Right cardiac atrium (tissue), 5 donors: ENCODE measurements at regions not wholly inside any gene's neighbourhood (a gene's known extent, or its start where the extent isn't known, plus 50 kb on each side); places are given as distances from the start of the nearest gene placed in this dataset.

Experiments
- ATAC-seq, 2 donors: fragments of 200-7000 bp; cut with Tn5 transposase; one replicate each; pipeline versions ENCODE4 v1.8.0 to v1.9.1; 2020; ENCODE audit warnings: moderate library complexity in 2 of 2, mild to moderate bottlenecking in 1 of 2
- DNase-seq, 3 donors: peaks; one replicate each; pipeline ENCODE4 v3.0.0-alpha.2; 2020
- H3K27ac ChIP-seq: one replicate; pipeline ENCODE4 v1.5.1; 2013; ENCODE audit warnings: mild to moderate bottlenecking, low read length, control low read depth, moderate library complexity
- H3K27me3 ChIP-seq: one replicate; pipeline ENCODE4 v1.6.1; 2013; ENCODE audit not compliant: control insufficient read depth, insufficient read depth
- H3K4me1 ChIP-seq: one replicate; pipeline ENCODE4 v1.6.1; 2013; ENCODE audit warnings: low read length; ENCODE audit not compliant: control insufficient read depth, insufficient read depth
- H3K4me3 ChIP-seq: one replicate; pipeline ENCODE4 v1.5.1; 2013; ENCODE audit warnings: low read length, control low read depth
- H3K9me3 ChIP-seq: one replicate; pipeline ENCODE4 v1.6.1; 2013; ENCODE audit warnings: low read length; ENCODE audit not compliant: control insufficient read depth
- WGBS: extraction: QIAGEN DNeasy Blood & Tissue Kit; methylation state at CpG from one replicate; pipeline ENCODE4 v1.1.7; 2013; 5-methylcytosine and 5-hydroxymethylcytosine counted together
- intact Hi-C, 4 donors: fragments of 100-400 bp; cut with DNase I; formaldehyde crosslinking; loops; one replicate each; pipeline versions ENCODE4 v1.11.0 to v1.14.0; 2022 to 2023
- donor health status: healthy with polysubstance abuse.
- donor health status: DM: no; HTN: yes; CAD: no.
- donor health status: DM: no; HTN: no; CAD: no.
- donor health status: DM: no; HTN: yes; CAD: no; lungs with severe emphysema.
- donor health status: DM: yes; HTN: yes; CAD: no.

DNA sequence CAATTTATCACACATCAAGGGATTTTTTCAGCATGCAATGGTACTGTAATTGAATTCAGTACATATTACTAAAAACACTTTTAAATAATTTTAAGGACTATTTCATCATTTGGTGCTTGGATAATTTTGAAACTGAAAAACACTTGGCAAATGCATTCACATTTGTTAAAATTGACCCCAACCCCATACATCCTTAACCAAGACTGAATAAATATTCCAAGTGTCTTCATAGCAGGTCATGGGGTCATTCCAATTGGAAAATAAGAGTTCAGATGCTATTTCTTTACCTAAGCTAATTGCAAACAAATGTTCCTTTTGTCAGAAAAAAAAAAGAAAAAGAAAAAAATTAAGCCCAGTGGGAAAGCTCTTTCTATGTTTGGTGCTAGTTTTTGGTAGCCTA is 516.4 kb upstream of the SPRY2 start:
- intact Hi-C loops, result no loop called here
- DNase-seq, result no peak
- Histone ChIP-seq H3K9me3 (no peaks in the 10 kb centered on the region), H3K27ac (no peak overlapping the region), H3K4me3 (no peak overlapping the region), H3K27me3 (no peaks in the 10 kb centered on the region), H3K4me1 (no peaks in the 10 kb centered on the region)
- ATAC-seq, result no peak

GRCh38 chr13:80850771-80851170 is 509.8 kb upstream of the SPRY2 start:
- 72% methylated on average over 2 of the region's 2 CpGs for WGBS
- intact Hi-C loops, result no loop called here
- Histone ChIP-seq H3K4me3 (no peak overlapping the region), H3K9me3 (no peaks in the 10 kb centered on the region), H3K27me3 (no peaks in the 10 kb centered on the region), H3K4me1 (no peaks in the 10 kb centered on the region), H3K27ac (no peak overlapping the region)
- no peak for ATAC-seq
- DNase-seq, result no peak

GRCh38 chr13:80844164-80844563 is 503.2 kb upstream of the SPRY2 start:
- Histone ChIP-seq H3K4me3 (no peak overlapping the region), H3K9me3 (no peaks in the 10 kb centered on the region), H3K27me3 (no peaks in the 10 kb centered on the region), H3K27ac (no peak overlapping the region), H3K4me1 (no peaks in the 10 kb centered on the region)
- DNase-seq, result no peak
- 88% methylated on average over 1 of the region's 1 CpG for WGBS
- no peak for ATAC-seq
- intact Hi-C loops, result no loop called here

GRCh38 chr13:80841414-80841813 is 500.5 kb upstream of the SPRY2 start:
- no peak for ATAC-seq

GRCh38 chr13:80840316-80840976 is 499.5 kb upstream of the SPRY2 start:
- intact Hi-C loops, result no loop called here
- ATAC-seq (peak in 1 of 2 donors; percentile 51), DNase-seq (no peak)
- no peaks in the 10 kb centered on the region for H3K4me1 ChIP-seq
- no peak overlapping the region for H3K27ac ChIP-seq
- H3K9me3 ChIP-seq, result peaks cover 2% of the 10 kb centered on the region
- H3K4me3 ChIP-seq, result no peak overlapping the region
- no peaks in the 10 kb centered on the region for H3K27me3 ChIP-seq
- 40% methylated on average over 7 of the region's 7 CpGs for WGBS

More at GRCh38 chr13:80841414-80841813, 500.5 kb upstream of the SPRY2 start:
- no peak for DNase-seq
- H3K4me1 ChIP-seq, result no peaks in the 10 kb centered on the region
- H3K27ac ChIP-seq, result no peak overlapping the region
- H3K4me3 ChIP-seq, result no peak overlapping the region
- no peaks in the 10 kb centered on the region for H3K27me3 ChIP-seq
- intact Hi-C loops, result no loop called here
- 37% methylated on average over 1 of the region's 1 CpG for WGBS
- H3K9me3 ChIP-seq, result peaks cover 2% of the 10 kb centered on the region

DNA sequence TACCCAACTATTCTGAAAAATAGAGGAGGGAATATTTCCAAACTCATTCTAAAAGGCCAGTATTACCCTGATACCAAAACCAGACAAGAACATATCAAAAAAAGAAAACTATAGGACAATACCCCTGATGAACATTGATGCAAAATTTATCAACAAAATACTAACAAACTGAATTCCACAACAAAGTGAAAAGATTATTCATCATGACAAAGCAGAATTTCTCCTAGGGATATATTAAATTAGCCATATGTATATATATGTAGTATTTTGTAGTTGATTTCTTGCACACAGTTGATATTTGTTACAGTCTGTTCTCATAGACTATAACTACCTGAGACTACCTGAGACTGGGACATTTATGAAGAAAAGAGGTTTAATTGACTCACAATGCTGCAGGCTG is 495.0 kb upstream of the SPRY2 start:
- intact Hi-C loops, result no loop called here
- no peak for ATAC-seq
- Histone ChIP-seq H3K9me3 (peaks cover 2% of the 10 kb centered on the region), H3K4me1 (no peaks in the 10 kb centered on the region), H3K4me3 (no peak overlapping the region), H3K27ac (no peak overlapping the region), H3K27me3 (no peaks in the 10 kb centered on the region)
- DNase-seq, result no peak

DNA sequence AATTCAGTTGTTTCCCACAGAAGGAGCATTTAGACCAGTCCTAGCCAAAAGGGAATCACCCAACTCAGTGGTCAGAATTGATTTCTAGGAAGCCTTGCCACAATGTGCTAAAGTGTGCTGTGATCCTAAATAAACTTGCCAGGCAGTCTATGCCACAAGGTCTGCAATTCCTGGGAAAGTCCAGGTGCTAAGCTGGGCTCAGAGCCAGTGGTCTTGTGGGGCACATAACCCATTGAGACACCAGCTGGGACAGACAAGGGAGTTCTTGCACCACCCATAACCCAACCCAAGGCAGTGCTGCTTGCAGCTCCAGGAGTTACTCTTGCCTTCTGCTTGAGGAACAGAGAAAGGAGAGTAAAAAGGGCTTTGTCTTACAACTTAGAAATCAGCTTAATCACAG is 489.5 kb upstream of the SPRY2 start:
- DNase-seq (no peak), ATAC-seq (no peak)
- H3K27me3 ChIP-seq, result no peaks in the 10 kb centered on the region
- H3K9me3 ChIP-seq, result no peaks in the 10 kb centered on the region
- no peak overlapping the region for H3K4me3 ChIP-seq
- H3K4me1 ChIP-seq, result no peaks in the 10 kb centered on the region
- H3K27ac ChIP-seq, result no peak overlapping the region
- intact Hi-C loops, result no loop called here

GRCh38 chr13:80828759-80829158 is 487.8 kb upstream of the SPRY2 start:
- no peak for DNase-seq
- H3K27me3 ChIP-seq, result no peaks in the 10 kb centered on the region
- H3K4me1 ChIP-seq, result no peaks in the 10 kb centered on the region
- H3K4me3 ChIP-seq, result no peak overlapping the region
- no peaks in the 10 kb centered on the region for H3K9me3 ChIP-seq
- no peak for ATAC-seq
- no peak overlapping the region for H3K27ac ChIP-seq
- intact Hi-C loops, result no loop called here
- whole genome bisulfite sequencing, result 88% methylated on average over 2 of the region's 2 CpGs

- H3K4me1 ChIP-seq, result no peaks in the 10 kb centered on the region
- H3K27me3 ChIP-seq, result no peaks in the 10 kb centered on the region
- intact Hi-C loops, result no loop called here
- H3K4me3 ChIP-seq, result no peak overlapping the region
- 90% methylated on average over 1 of the region's 1 CpG for WGBS
- H3K27ac ChIP-seq, result no peak overlapping the region
- H3K9me3 ChIP-seq, result no peaks in the 10 kb centered on the region
- DNase-seq, result no peak
- ATAC-seq, result no peak
Measured at GRCh38 chr13:80825276-80825675, 484.4 kb upstream of the SPRY2 start.

GRCh38 chr13:80824229-80824628 is 483.3 kb upstream of the SPRY2 start:
- Histone ChIP-seq H3K4me1 (no peaks in the 10 kb centered on the region), H3K27ac (no peak overlapping the region), H3K9me3 (no peaks in the 10 kb centered on the region), H3K27me3 (no peaks in the 10 kb centered on the region), H3K4me3 (no peak overlapping the region)
- intact Hi-C loops, result no loop called here
- peak; percentile 84 to 85 for ATAC-seq
- DNase-seq, result no peak
- 40% methylated on average over 1 of the region's 1 CpG for WGBS

- H3K27me3 ChIP-seq, result no peaks in the 10 kb centered on the region
- intact Hi-C loops, result no loop called here
- 52% methylated on average over 1 of the region's 1 CpG for WGBS
- no peak overlapping the region for H3K4me3 ChIP-seq
- no peak overlapping the region for H3K27ac ChIP-seq
- DNase-seq (no peak), ATAC-seq (no peak)
- H3K9me3 ChIP-seq, result no peaks in the 10 kb centered on the region
- H3K4me1 ChIP-seq, result no peaks in the 10 kb centered on the region
Measured at GRCh38 chr13:80823472-80823871, 482.5 kb upstream of the SPRY2 start.

- H3K27me3 ChIP-seq, result no peaks in the 10 kb centered on the region
- DNase-seq, result no peak
- H3K27ac ChIP-seq, result no peak overlapping the region
- H3K4me1 ChIP-seq, result no peaks in the 10 kb centered on the region
- no peaks in the 10 kb centered on the region for H3K9me3 ChIP-seq
- ATAC-seq, result no peak
- H3K4me3 ChIP-seq, result no peak overlapping the region
- intact Hi-C loops, result no loop called here
Measured at GRCh38 chr13:80821466-80821865, 480.5 kb upstream of the SPRY2 start.
